Vagina (tissue), 2 donors: ENCODE measurements at regions not wholly inside any gene's neighbourhood (a gene's known extent, or its start where the extent isn't known, plus 50 kb on each side); places are given as distances from the start of the nearest gene placed in this dataset.

Source experiments
- CTCF ChIP-seq, 3 experiments: fragments of 450-650 bp in 2 of 3; fragments of 200-600 bp in 1 of 3; sonication (generic) in 1 of 3; IDR thresholded peaks; one replicate each; pipeline ENCODE4 v1.5.1; 2017 to 2019; ENCODE audit warnings: antibody characterized with exemption in 3 of 3, mild to moderate bottlenecking in 2 of 3, moderate library complexity in 2 of 3
- POLR2A ChIP-seq, 2 donors: fragments of 450-650 bp; IDR thresholded peaks; one replicate each; pipeline ENCODE4 v1.6.1; 2017; ENCODE audit warnings: antibody characterized with exemption in 2 of 2, mild to moderate bottlenecking in 2 of 2, moderate library complexity in 2 of 2
- POLR2AphosphoS5 ChIP-seq, 2 donors: sonication (generic); formaldehyde crosslinking; IDR thresholded peaks; one replicate each; pipeline ENCODE4 v1.9.0; 2017; ENCODE audit warnings: antibody characterized with exemption in 2 of 2, mild to moderate bottlenecking in 2 of 2, low read depth in 1 of 2; ENCODE audit not compliant: insufficient read depth in 1 of 2

DNA sequence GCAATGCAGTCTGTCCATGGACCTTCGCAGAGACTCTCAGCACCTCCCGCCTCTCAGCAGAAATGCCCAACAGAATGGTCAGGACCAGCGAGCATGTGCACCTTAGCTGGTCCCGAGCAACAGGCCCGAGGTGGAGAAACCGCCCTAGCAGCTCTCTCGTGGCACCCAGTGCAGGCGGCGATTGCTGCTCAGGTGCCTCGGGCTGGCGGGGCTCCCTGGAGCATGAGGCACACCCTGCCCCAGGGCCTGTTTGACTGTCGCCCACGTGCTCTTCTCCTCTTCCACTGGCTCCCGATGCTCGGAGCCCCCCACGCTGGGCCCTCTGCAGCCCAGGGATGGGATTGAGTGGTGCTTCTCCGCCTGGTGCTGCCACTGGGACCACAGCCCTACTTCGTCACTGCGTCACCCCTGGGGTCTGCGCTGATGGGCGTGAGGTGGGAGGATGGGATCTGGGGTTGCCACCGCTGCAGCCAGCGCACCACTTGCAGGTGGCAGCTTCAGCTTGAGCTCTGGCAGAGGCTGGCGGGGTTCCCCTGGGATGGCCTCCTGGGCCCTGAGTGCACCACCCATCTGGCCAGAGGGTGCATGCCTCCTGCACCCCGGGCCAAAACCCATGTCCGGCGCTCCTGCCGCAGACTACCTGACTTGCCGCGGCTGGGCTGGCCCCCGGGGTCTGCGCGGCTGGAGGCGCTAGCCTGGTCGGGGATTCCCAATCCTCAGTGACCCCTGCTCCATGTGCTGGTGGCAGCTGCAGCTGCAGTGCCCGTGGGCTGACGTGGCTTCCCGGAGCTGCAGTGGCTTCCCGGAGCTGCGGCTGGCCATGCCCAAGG lies 244.2 kb downstream of the FOXD4L6 start:
- no peak for TF ChIP-seq CTCF (IDR thresholded peaks at IDR 0.05)
- no peak for TF ChIP-seq POLR2A (IDR thresholded peaks at IDR 0.05)
- no peak for TF ChIP-seq POLR2AphosphoS5 (IDR thresholded peaks at IDR 0.05; ENCODE audit: insufficient read depth in 1 of 2, low read depth in 1 of 2)
